Tibial nerve (tissue), 4 donors: ENCODE measurements at regions not wholly inside any gene's neighbourhood (a gene's known extent, or its start where the extent isn't known, plus 50 kb on each side); places are given as distances from the start of the nearest gene placed in this dataset.

Source experiments
- DNase-seq, 2 donors: peaks; one replicate each; pipeline ENCODE4 v3.0.0-alpha.2; 2019; ENCODE audit warnings: low spot score in 2 of 2
- H3K27ac ChIP-seq, 4 donors: fragments of 200-600 bp; sonication (generic) in 3 of 4; one replicate each; pipeline ENCODE4 v1.5.1; 2017 to 2019; ENCODE audit warnings: mild to moderate bottlenecking in 1 of 4
- H3K27me3 ChIP-seq, 2 donors: fragments of 200-600 bp; sonication (generic) in 1 of 2; one replicate each; pipeline versions ENCODE4 v1.5.1 to v1.6.0; 2017 to 2019
- H3K36me3 ChIP-seq, 3 donors: fragments of 200-600 bp; sonication (generic); one replicate each; pipeline ENCODE4 v1.5.1; 2018 to 2019
- H3K4me1 ChIP-seq, 4 donors: fragments of 200-600 bp; sonication (generic) in 3 of 4; one replicate each; pipeline ENCODE4 v1.5.1; 2017 to 2019
- H3K4me3 ChIP-seq, 4 donors: fragments of 200-600 bp; sonication (generic) in 3 of 4; one replicate each; pipeline ENCODE4 v1.5.1; 2017 to 2019; ENCODE audit warnings: mild to moderate bottlenecking in 1 of 4, moderate library complexity in 1 of 4
- H3K9me3 ChIP-seq, 4 donors: fragments of 200-600 bp; sonication (generic) in 3 of 4; one replicate each; pipeline ENCODE4 v1.5.1; 2017 to 2019
- EP300 ChIP-seq, 2 donors: sonication (generic); formaldehyde crosslinking; IDR thresholded peaks; one replicate each; pipeline ENCODE4 v1.6.1; 2017; ENCODE audit warnings: antibody characterized with exemption in 2 of 2, mild to moderate bottlenecking in 1 of 2
- POLR2A ChIP-seq, 2 donors: fragments of 450-650 bp; IDR thresholded peaks; one replicate each; pipeline ENCODE4 v1.6.1; 2017; ENCODE audit warnings: antibody characterized with exemption in 2 of 2, mild to moderate bottlenecking in 2 of 2, moderate library complexity in 2 of 2
- WGBS, 2 donors: methylation state at CpG; one replicate each; pipeline ENCODE4 v1.1.5; 2018; 5-methylcytosine and 5-hydroxymethylcytosine counted together
- TF ChIP-seq, protein P1 (sequence below), 5 experiments: fragments of 200-600 bp in 3 of 5; fragments of 450-650 bp in 2 of 5; sonication (generic) in 3 of 5; IDR thresholded peaks; one replicate each; pipeline ENCODE4 v1.5.1; 2016 to 2019; ENCODE audit warnings: antibody characterized with exemption in 5 of 5, mild to moderate bottlenecking in 3 of 5, moderate library complexity in 2 of 5

DNA sequence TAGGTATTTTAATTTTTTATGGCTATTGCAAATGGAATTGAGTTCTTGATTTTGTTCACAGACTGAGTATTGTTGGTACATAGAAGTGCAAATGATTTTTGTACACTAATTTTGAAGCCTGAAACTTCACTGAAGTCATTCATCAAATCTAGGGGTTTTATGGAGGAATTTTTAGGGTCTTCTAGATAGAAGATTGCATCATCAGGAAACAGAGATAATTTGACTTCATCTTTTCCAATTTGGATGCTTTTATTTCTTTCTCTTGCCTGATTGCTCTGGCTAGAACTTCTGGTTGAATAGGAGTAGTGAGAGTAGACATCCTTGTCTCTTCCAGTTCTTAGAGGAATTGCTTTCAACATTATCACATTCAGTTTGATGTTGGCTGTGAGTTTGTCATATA is 58.2 kb upstream of the SNCAIP start:
- H3K27me3 ChIP-seq = no peaks in the 10 kb centered on the region
- peaks cover 0 to 40% (median 9%) of the 10 kb centered on the region in 4 donors for H3K9me3 ChIP-seq
- DNase-seq = no peak
- H3K4me1 ChIP-seq = no peaks in the 10 kb centered on the region
- H3K36me3 ChIP-seq = no peaks in the 10 kb centered on the region
- no peak overlapping the region for H3K4me3 ChIP-seq
- no peak for TF ChIP-seq POLR2A (IDR thresholded peaks at IDR 0.05)
- no peak for TF ChIP-seq EP300 (IDR thresholded peaks at IDR 0.05)
- H3K27ac ChIP-seq = no peak overlapping the region

DNA sequence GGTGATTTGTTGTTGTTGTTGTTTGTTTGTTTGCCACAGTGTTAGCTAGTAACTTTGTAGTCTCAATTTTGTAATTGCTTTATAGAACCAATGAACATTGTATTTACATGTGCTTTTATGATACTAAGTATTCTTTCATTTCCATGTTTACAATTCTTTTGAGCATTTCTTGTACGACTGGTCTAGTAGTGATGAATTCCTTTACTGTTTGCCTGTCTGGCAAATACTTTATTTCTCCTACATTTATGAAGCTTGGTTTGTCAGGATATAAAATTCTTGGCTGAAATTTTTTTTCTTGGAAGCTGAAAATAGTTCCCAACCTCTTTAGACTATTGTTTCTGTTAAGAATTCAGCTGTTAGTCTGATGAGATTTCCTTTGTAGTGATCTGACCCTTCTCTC is 55.6 kb upstream of the SNCAIP start:
- no peak for DNase-seq
- WGBS, 2 donors = 88% methylated on average over 1 of the region's 1 CpG
- Histone ChIP-seq H3K36me3 (no peaks in the 10 kb centered on the region), H3K4me1 (no peaks in the 10 kb centered on the region), H3K27me3 (no peaks in the 10 kb centered on the region), H3K4me3 (no peak overlapping the region), H3K27ac (no peak overlapping the region), H3K9me3 (peaks cover 0 to 40% (median 9%) of the 10 kb centered on the region in 4 donors)
- TF ChIP-seq, protein P1, sequence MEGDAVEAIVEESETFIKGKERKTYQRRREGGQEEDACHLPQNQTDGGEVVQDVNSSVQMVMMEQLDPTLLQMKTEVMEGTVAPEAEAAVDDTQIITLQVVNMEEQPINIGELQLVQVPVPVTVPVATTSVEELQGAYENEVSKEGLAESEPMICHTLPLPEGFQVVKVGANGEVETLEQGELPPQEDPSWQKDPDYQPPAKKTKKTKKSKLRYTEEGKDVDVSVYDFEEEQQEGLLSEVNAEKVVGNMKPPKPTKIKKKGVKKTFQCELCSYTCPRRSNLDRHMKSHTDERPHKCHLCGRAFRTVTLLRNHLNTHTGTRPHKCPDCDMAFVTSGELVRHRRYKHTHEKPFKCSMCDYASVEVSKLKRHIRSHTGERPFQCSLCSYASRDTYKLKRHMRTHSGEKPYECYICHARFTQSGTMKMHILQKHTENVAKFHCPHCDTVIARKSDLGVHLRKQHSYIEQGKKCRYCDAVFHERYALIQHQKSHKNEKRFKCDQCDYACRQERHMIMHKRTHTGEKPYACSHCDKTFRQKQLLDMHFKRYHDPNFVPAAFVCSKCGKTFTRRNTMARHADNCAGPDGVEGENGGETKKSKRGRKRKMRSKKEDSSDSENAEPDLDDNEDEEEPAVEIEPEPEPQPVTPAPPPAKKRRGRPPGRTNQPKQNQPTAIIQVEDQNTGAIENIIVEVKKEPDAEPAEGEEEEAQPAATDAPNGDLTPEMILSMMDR (IDR thresholded peaks at IDR 0.05) = no peak
- no peak for TF ChIP-seq EP300 (IDR thresholded peaks at IDR 0.05)

DNA sequence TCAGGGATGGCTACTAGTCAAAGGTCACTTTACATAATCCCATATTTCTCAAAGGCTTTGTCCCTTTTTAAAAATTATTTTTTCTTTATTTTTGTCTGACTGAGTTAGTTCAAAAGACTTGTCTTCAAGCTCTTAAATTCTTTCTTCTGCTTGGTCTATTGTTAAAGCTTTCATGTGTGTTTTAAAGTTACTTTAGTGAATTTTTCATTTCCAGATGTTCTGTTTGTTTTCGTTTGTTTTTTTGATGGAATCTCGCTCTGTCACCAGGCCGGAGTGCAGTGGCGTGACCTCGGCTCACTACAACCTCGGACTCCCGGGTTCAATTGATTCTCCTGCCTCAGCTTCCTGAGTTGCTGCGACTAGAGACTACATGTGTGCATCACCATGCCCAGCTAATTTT is 55.0 kb upstream of the SNCAIP start:
- Histone ChIP-seq H3K36me3 (no peaks in the 10 kb centered on the region), H3K9me3 (peaks cover 0 to 40% (median 9%) of the 10 kb centered on the region in 4 donors), H3K27me3 (no peaks in the 10 kb centered on the region), H3K4me1 (no peaks in the 10 kb centered on the region), H3K4me3 (no peak overlapping the region), H3K27ac (no peak overlapping the region)
- WGBS, 2 donors = 96 to 97% methylated on average over 8 of the region's 8 CpGs
- DNase-seq = no peak
- TF ChIP-seq EP300 (IDR thresholded peaks at IDR 0.05) (no peak), POLR2A (IDR thresholded peaks at IDR 0.05) (no peak)
- TF ChIP-seq, protein P1 (IDR thresholded peaks at IDR 0.05) = no peak

DNA sequence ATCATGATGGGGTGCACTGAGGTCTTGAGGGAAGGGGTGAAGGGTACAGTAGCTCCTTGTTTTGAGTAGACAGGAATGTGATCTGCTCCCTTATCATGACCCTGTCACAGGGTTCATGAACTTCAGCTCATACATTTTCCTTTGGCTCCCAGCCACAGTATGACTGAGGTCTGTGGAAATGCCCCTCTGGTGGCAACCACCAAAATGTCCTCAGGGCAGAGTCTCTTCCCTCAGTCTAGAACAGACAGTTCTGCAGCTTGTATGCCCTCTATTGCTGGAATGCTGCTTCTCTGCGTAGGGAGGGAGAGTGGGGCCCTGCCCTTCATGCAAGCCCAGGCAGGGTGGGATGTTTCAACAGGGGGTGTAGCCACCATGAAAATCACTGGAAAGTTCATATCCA is 53.8 kb upstream of the SNCAIP start:
- H3K36me3 ChIP-seq = no peaks in the 10 kb centered on the region
- TF ChIP-seq, protein P1 (IDR thresholded peaks at IDR 0.05) = no peak
- no peak for TF ChIP-seq EP300 (IDR thresholded peaks at IDR 0.05)
- no peak for TF ChIP-seq POLR2A (IDR thresholded peaks at IDR 0.05)
- H3K27ac ChIP-seq = no peak overlapping the region
- no peak overlapping the region for H3K4me3 ChIP-seq
- H3K27me3 ChIP-seq = no peaks in the 10 kb centered on the region
- WGBS, 2 donors = 20 to 80% methylated on average over 1 of the region's 1 CpG
- H3K9me3 ChIP-seq = peaks cover 0 to 36% (median 9%) of the 10 kb centered on the region in 4 donors
- no peak for DNase-seq
- no peaks in the 10 kb centered on the region for H3K4me1 ChIP-seq

DNA sequence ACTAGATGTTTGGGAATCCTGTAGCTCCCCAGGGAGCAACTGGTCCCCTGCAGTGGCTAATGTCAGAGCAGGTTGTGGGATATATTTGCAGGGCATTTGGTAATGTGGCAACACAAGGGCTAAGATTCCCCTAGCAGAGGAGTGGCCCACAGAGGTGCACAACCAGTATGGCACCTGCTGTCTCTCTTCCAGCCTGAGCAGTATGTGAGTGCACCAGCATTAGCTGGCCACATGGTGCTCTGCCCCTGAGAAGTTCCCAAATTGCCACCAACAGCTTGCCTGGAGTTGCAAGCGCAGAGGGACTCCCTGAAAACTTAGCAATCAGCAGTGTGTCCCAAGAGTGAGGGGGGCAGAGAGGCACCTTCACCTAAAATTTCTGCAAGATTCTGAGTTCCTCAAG is 53.2 kb upstream of the SNCAIP start:
- H3K27me3 ChIP-seq = no peaks in the 10 kb centered on the region
- H3K27ac ChIP-seq = no peak overlapping the region
- no peaks in the 10 kb centered on the region for H3K36me3 ChIP-seq
- TF ChIP-seq POLR2A (IDR thresholded peaks at IDR 0.05) (no peak), EP300 (IDR thresholded peaks at IDR 0.05) (no peak)
- TF ChIP-seq, protein P1 (IDR thresholded peaks at IDR 0.05) = no peak
- peaks cover 0 to 31% (median 9%) of the 10 kb centered on the region in 4 donors for H3K9me3 ChIP-seq
- WGBS, 2 donors = 92 to 100% methylated on average over 1 of the region's 1 CpG
- DNase-seq = no peak
- no peaks in the 10 kb centered on the region for H3K4me1 ChIP-seq
- no peak overlapping the region for H3K4me3 ChIP-seq

DNA sequence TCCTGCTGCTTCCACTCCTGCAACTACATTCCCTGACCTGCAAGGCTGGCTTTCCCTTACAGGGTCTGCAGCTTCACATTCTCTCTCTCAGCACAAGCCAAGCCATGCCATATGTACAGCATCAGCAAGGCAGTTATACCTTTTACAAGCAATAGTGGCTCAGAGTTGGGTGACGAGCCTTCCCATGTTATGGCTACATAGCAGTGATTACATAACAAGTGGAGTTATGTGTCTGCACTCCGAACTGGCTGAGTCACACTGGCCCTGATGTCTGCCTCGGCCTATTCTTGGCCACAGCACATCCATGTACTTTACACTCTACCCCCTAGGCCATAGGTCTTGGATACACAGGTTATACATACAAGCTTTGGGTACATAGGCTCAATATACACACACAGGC is 52.0 kb upstream of the SNCAIP start:
- WGBS, 2 donors = 66 to 83% methylated on average over 3 of the region's 3 CpGs
- DNase-seq = no peak
- TF ChIP-seq POLR2A (IDR thresholded peaks at IDR 0.05) (no peak), EP300 (IDR thresholded peaks at IDR 0.05) (no peak)
- TF ChIP-seq, protein P1 (IDR thresholded peaks at IDR 0.05) = no peak

More for the DNA sequence above, 52.0 kb upstream of the SNCAIP start:
- Histone ChIP-seq H3K27ac (no peak overlapping the region), H3K9me3 (peaks cover 0 to 28% (median 9%) of the 10 kb centered on the region in 4 donors), H3K27me3 (no peaks in the 10 kb centered on the region), H3K4me3 (no peak overlapping the region), H3K36me3 (no peaks in the 10 kb centered on the region), H3K4me1 (no peaks in the 10 kb centered on the region)
